CD4-positive, alpha-beta memory T cell (primary cell): ENCODE measurements at regions not wholly inside any gene's neighbourhood (a gene's known extent, or its start where the extent isn't known, plus 50 kb on each side); places are given as distances from the start of the nearest gene placed in this dataset.
"Not testable (repeated sequence)": the region's sequence is repeated elsewhere in the genome, so short reads cannot be mapped to it uniquely, and the experiment has no call there.

Experiments
- CTCF ChIA-PET: fragments of 350-600 bp; sonication (Branson Sonifier 250); formaldehyde crosslinking; loops from one replicate; lab custom pipeline; 2021; ENCODE audit warnings: inconsistent platforms; ENCODE audit not compliant: partially characterized antibody; lab: Charles Lee
- POLR2A ChIA-PET: fragments of 350-600 bp; sonication (Branson Sonifier 250); formaldehyde crosslinking; loops from one replicate; lab custom pipeline; 2021; ENCODE audit not compliant: partially characterized antibody; lab: Charles Lee
- DNase-seq, 5 donors: peaks; one replicate each; pipeline versions ENCODE4 v3.0.0 to v3.0.0-alpha.2; 2020 to 2022; ENCODE audit warnings: mixed read lengths in 1 of 5
- H3K27ac ChIP-seq: one replicate; pipeline ENCODE4 v1.7.0; 2013; ENCODE audit warnings: low read depth, low read length
- H3K27me3 ChIP-seq: 2 replicates; pipeline ENCODE4 v1.7.0; 2013; ENCODE audit warnings: mild to moderate bottlenecking, low read length, moderate library complexity; ENCODE audit not compliant: insufficient read depth
- H3K36me3 ChIP-seq: 2 replicates; pipeline ENCODE4 v1.7.0; 2013; ENCODE audit warnings: mild to moderate bottlenecking, low read length, moderate library complexity; ENCODE audit not compliant: insufficient read depth
- H3K4me1 ChIP-seq: 2 replicates; pipeline ENCODE4 v1.7.0; 2013; ENCODE audit warnings: mild to moderate bottlenecking, low read length, moderate library complexity; ENCODE audit not compliant: insufficient read depth
- H3K4me3 ChIP-seq, 2 donors: one replicate each; pipeline ENCODE4 v1.7.0; 2013; ENCODE audit warnings: low read length in 2 of 2, mild to moderate bottlenecking in 1 of 2
- H3K9me3 ChIP-seq, 2 donors: one replicate each; pipeline ENCODE4 v1.7.0; 2013; ENCODE audit warnings: low read length in 2 of 2, control low read depth in 1 of 2; ENCODE audit not compliant: control insufficient read depth in 1 of 2
- H3K27ac Mint-ChIP-seq, 7 donors: one replicate each; pipeline ENCODE4 v1.8.0; 2020 to 2021; ENCODE audit warnings: mixed read lengths in 7 of 7, mild to moderate bottlenecking in 6 of 7, inconsistent platforms in 3 of 7, moderate library complexity in 3 of 7
- H3K27me3 Mint-ChIP-seq, 2 donors: one replicate each; pipeline ENCODE4 v1.8.0; 2020 to 2021; ENCODE audit warnings: mixed read lengths in 2 of 2
- H3K36me3 Mint-ChIP-seq, 2 donors: one replicate each; pipeline ENCODE4 v1.8.0; 2020 to 2021; ENCODE audit warnings: mixed read lengths in 2 of 2, inconsistent platforms in 1 of 2, mild to moderate bottlenecking in 1 of 2
- H3K4me1 Mint-ChIP-seq, 4 donors: one replicate each; pipeline ENCODE4 v1.8.0; 2020 to 2021; ENCODE audit warnings: mixed read lengths in 4 of 4, mild to moderate bottlenecking in 1 of 4
- H3K4me3 Mint-ChIP-seq, 8 donors: one replicate each; pipeline ENCODE4 v1.8.0; 2020 to 2021; ENCODE audit warnings: mixed read lengths in 8 of 8, mild to moderate bottlenecking in 7 of 8, moderate library complexity in 6 of 8, inconsistent platforms in 3 of 8
- H3K9me3 Mint-ChIP-seq, 8 donors: one replicate each; pipeline ENCODE4 v1.8.0; 2020 to 2021; ENCODE audit warnings: mixed read lengths in 8 of 8, mild to moderate bottlenecking in 5 of 8, inconsistent platforms in 3 of 8, moderate library complexity in 1 of 8
- intact Hi-C: fragments of 100-400 bp; cut with micrococcal nuclease; formaldehyde crosslinking; loops from one replicate; pipeline ENCODE4 v1.15.1; 2023

GRCh38 chr1:82064691-82065090 is 264.0 kb downstream of the ADGRL2 start:
- no peak overlapping the region for H3K27ac Mint-ChIP-seq
- H3K36me3 Mint-ChIP-seq = no peaks in the 10 kb centered on the region
- intact Hi-C loops = no loop called here
- H3K4me1 ChIP-seq = no peaks in the 10 kb centered on the region
- peaks cover 0 to 5% (median 0%) of the 10 kb centered on the region in 8 donors for H3K9me3 Mint-ChIP-seq
- DNase-seq = no peak
- H3K27me3 ChIP-seq = no peaks in the 10 kb centered on the region
- no peaks in the 10 kb centered on the region for H3K27me3 Mint-ChIP-seq
- no peak overlapping the region for H3K4me3 ChIP-seq
- POLR2A ChIA-PET = no interaction called here
- H3K27ac ChIP-seq = no peak overlapping the region
- H3K4me3 Mint-ChIP-seq = no peak overlapping the region
- no peaks in the 10 kb centered on the region for H3K9me3 ChIP-seq
- CTCF ChIA-PET = interaction anchor here (1.6 kb wide), 1 partner anchor 14 kb away, joined by 3 read pairs; no protein-coding TSS in a partner anchor
- no peaks in the 10 kb centered on the region for H3K36me3 ChIP-seq
- H3K4me1 Mint-ChIP-seq = no peaks in the 10 kb centered on the region

DNA sequence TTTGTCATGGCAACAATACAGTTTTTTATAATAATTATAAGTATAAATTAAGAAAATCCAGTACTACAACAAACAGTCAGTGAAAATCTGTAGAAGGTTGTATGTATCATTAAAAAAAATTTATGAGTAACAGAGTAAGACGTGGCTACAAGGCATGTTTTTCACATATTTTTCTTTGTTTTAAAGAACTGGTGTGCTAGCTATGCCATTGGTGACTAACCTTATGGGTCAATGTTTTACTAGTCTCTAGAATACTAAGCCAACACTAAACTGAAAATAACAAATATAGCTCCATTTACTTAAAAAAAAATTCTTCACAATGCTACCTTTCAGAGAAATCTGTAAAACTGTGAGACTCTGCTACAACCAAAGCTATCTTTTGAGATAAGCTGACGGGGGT is 261.5 kb downstream of the ADGRL2 start:
- DNase-seq = no peak
- no peak overlapping the region for H3K27ac Mint-ChIP-seq
- POLR2A ChIA-PET = no interaction called here
- H3K9me3 Mint-ChIP-seq = peaks cover 0 to 7% (median 3%) of the 10 kb centered on the region in 8 donors
- intact Hi-C loops = no loop called here
- no peak overlapping the region for H3K4me3 Mint-ChIP-seq
- H3K27ac ChIP-seq = no peak overlapping the region
- H3K27me3 Mint-ChIP-seq = peaks cover 0 to 3% of the 10 kb centered on the region in 2 donors
- H3K36me3 ChIP-seq = no peaks in the 10 kb centered on the region
- no peaks in the 10 kb centered on the region for H3K9me3 ChIP-seq
- CTCF ChIA-PET = no interaction called here
- H3K4me1 Mint-ChIP-seq = no peaks in the 10 kb centered on the region
- H3K4me1 ChIP-seq = no peaks in the 10 kb centered on the region
- no peaks in the 10 kb centered on the region for H3K27me3 ChIP-seq
- no peaks in the 10 kb centered on the region for H3K36me3 Mint-ChIP-seq
- no peak overlapping the region for H3K4me3 ChIP-seq

DNA sequence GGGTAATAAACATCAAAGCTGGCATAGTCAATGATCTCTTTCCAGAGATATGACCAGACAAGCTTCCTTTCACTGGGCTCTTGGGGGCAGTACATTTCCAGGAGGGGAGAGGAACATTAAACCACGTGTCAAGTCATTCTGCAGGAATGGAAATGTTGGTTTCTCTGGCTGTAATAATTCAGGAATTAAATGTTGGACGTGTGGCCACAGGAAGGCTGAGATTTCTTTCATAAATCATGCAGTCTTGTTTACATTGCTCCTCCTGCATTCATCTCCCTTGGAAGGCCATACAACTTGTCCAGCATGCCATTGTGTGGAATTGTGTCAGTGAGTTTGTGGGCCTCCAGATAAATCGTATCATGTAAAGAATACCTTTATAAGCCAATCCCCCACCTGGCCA is 259.2 kb downstream of the ADGRL2 start:
- no peak overlapping the region for H3K27ac ChIP-seq
- peaks cover 0 to 3% of the 10 kb centered on the region in 2 donors for H3K27me3 Mint-ChIP-seq
- no peaks in the 10 kb centered on the region for H3K27me3 ChIP-seq
- H3K36me3 Mint-ChIP-seq = no peaks in the 10 kb centered on the region
- no peaks in the 10 kb centered on the region for H3K4me1 ChIP-seq
- H3K4me3 Mint-ChIP-seq = no peak overlapping the region
- intact Hi-C loops = no loop called here
- H3K9me3 Mint-ChIP-seq = peaks cover 0 to 12% (median 5%) of the 10 kb centered on the region in 8 donors
- no peak overlapping the region for H3K27ac Mint-ChIP-seq
- ChIA-PET CTCF (no interaction called here), POLR2A (no interaction called here)
- H3K4me1 Mint-ChIP-seq = no peaks in the 10 kb centered on the region
- H3K4me3 ChIP-seq = no peak overlapping the region
- no peaks in the 10 kb centered on the region for H3K9me3 ChIP-seq
- no peaks in the 10 kb centered on the region for H3K36me3 ChIP-seq
- DNase-seq = no peak

DNA sequence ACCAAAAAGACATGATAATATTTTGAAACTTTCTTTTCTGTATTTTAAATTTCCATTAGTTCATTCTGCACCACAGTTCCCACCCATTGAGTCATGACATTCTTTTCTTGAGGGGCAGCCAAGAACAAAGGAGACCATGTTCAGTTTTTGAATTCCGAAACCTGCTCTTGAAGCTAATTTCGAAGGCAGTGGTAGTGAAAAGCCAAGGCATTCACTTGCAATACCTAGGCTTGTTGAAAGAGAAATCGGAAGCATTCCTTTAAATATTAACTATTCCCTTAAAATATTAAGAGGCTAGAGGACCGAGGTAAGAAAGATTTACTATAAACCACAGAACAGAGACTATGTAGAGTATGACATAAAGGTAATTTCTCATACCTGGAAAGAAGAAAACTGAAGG is 256.3 kb downstream of the ADGRL2 start:
- Mint-ChIP-seq H3K27ac (no peak overlapping the region), H3K27me3 (peaks cover 0 to 3% of the 10 kb centered on the region in 2 donors), H3K4me1 (no peaks in the 10 kb centered on the region), H3K4me3 (no peak overlapping the region), H3K9me3 (peaks cover 0 to 15% (median 4%) of the 10 kb centered on the region in 8 donors), H3K36me3 (no peaks in the 10 kb centered on the region)
- Histone ChIP-seq H3K27me3 (no peaks in the 10 kb centered on the region), H3K9me3 (no peaks in the 10 kb centered on the region), H3K4me1 (no peaks in the 10 kb centered on the region), H3K36me3 (no peaks in the 10 kb centered on the region), H3K27ac (no peak overlapping the region), H3K4me3 (no peak overlapping the region)
- CTCF ChIA-PET = no interaction called here
- DNase-seq = no peak
- POLR2A ChIA-PET = no interaction called here
- intact Hi-C loops = no loop called here

DNA sequence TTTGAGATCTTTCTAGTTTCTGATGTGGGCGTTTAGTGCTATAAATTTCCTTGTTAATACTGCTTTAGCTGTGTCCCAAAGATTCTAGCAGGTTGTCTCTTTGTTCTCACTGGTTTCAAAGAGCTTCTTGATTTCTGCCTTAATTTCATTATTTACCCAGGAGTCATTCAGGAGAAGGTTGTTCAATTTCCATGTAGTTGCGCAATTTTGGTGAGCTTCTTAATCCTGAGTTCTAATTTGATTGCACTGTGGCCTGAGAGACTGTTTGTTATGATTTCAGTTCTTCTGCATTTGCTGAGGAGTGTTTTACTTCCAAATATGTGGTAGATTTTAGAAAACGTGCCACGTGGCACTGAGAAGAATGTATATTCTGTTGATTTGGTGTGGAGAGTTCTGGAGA is 254.6 kb downstream of the ADGRL2 start:
- intact Hi-C loops, H3K27me3 ChIP-seq, H3K4me1 ChIP-seq, H3K27me3 Mint-ChIP-seq, CTCF ChIA-PET, H3K4me1 Mint-ChIP-seq, H3K4me3 Mint-ChIP-seq, H3K9me3 ChIP-seq, POLR2A ChIA-PET, H3K36me3 Mint-ChIP-seq, H3K27ac ChIP-seq, H3K36me3 ChIP-seq, DNase-seq, H3K4me3 ChIP-seq, H3K27ac Mint-ChIP-seq: not testable (repeated sequence)
- H3K9me3 Mint-ChIP-seq = peaks cover 0 to 15% (median 4%) of the 10 kb centered on the region in 8 donors

- POLR2A ChIA-PET = no interaction called here
- Histone ChIP-seq H3K27me3 (no peaks in the 10 kb centered on the region), H3K27ac (no peak overlapping the region), H3K4me3 (no peak overlapping the region), H3K4me1 (no peaks in the 10 kb centered on the region), H3K9me3 (no peaks in the 10 kb centered on the region), H3K36me3 (no peaks in the 10 kb centered on the region)
- Mint-ChIP-seq H3K27ac (no peak overlapping the region), H3K9me3 (peaks cover 0 to 12% (median 5%) of the 10 kb centered on the region in 8 donors), H3K4me1 (no peaks in the 10 kb centered on the region), H3K27me3 (no peaks in the 10 kb centered on the region), H3K4me3 (no peak overlapping the region), H3K36me3 (no peaks in the 10 kb centered on the region)
- CTCF ChIA-PET = no interaction called here
- intact Hi-C loops = no loop called here
- DNase-seq = no peak
These were observed 251.8 kb downstream of the ADGRL2 start for GRCh38 chr1:82052563-82052962.

DNA sequence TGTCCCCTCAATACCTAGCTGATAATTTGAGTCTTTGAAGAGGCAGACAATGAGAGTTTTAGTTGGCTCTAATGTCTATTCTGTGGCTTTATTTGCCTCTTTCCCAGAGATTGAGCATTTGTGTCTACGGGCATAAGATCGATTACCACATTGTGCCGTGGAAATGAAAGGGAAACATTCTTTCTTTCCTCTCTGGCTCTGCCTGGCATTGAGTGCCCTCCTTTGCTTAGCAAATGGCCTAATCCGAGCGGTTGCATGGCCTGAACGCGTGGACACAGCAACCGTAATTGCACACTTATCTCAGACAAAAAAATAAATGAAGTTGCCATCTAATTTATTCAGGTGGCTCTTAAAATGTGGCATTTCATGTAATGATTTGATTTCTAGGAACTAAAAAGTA is 247.9 kb downstream of the ADGRL2 start:
- POLR2A ChIA-PET = no interaction called here
- CTCF ChIA-PET = no interaction called here
- no peak overlapping the region for H3K27ac ChIP-seq
- no peak for DNase-seq
- Mint-ChIP-seq H3K4me1 (no peaks in the 10 kb centered on the region), H3K27me3 (no peaks in the 10 kb centered on the region), H3K36me3 (no peaks in the 10 kb centered on the region), H3K27ac (no peak overlapping the region), H3K4me3 (no peak overlapping the region), H3K9me3 (peaks cover 0 to 10% (median 3%) of the 10 kb centered on the region in 8 donors)
- intact Hi-C loops = no loop called here
- H3K36me3 ChIP-seq = no peaks in the 10 kb centered on the region
- H3K27me3 ChIP-seq = no peaks in the 10 kb centered on the region
- no peaks in the 10 kb centered on the region for H3K4me1 ChIP-seq
- no peaks in the 10 kb centered on the region for H3K9me3 ChIP-seq
- no peak overlapping the region for H3K4me3 ChIP-seq

DNA sequence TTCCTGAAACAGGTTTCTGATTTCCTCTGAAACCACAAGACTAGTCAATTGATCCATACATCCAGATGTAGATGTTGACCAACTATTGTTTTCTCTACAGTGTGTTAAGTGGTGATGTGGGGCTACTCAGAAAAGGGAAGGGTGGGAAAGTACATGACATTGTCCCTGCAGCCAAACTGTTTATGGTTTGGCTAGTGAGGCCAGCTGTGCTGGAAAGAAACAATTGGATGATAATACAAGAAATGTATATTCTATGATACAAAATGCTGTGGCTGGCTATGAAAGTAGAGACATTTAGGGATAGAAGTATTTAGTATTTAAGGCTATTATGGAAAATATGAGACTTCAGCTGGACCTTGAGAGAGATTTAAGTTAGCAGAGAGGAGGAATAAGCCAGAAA is 244.5 kb downstream of the ADGRL2 start:
- no peak overlapping the region for H3K4me3 ChIP-seq
- no peaks in the 10 kb centered on the region for H3K9me3 ChIP-seq
- no peak overlapping the region for H3K27ac ChIP-seq
- Mint-ChIP-seq H3K27me3 (peaks cover 0 to 2% of the 10 kb centered on the region in 2 donors), H3K27ac (no peak overlapping the region), H3K4me1 (no peaks in the 10 kb centered on the region), H3K4me3 (no peak overlapping the region), H3K9me3 (peaks cover 0 to 9% (median 5%) of the 10 kb centered on the region in 8 donors), H3K36me3 (no peaks in the 10 kb centered on the region)
- POLR2A ChIA-PET = no interaction called here
- CTCF ChIA-PET = no interaction called here
- H3K36me3 ChIP-seq = no peaks in the 10 kb centered on the region
- intact Hi-C loops = no loop called here
- no peaks in the 10 kb centered on the region for H3K27me3 ChIP-seq
- H3K4me1 ChIP-seq = no peaks in the 10 kb centered on the region
- no peak for DNase-seq
